CD4-positive, alpha-beta T cell (primary cell): ENCODE measurements at regions not wholly inside any gene's neighbourhood (a gene's known extent, or its start where the extent isn't known, plus 50 kb on each side); places are given as distances from the start of the nearest gene placed in this dataset.

Experiments
- ATAC-seq: fragments of 200-7000 bp; cut with Tn5 transposase; one replicate; pipeline ENCODE4 v1.10.0; 2022; ENCODE audit warnings: mild to moderate bottlenecking; ENCODE audit not compliant: poor library complexity
- CTCF ChIA-PET: fragments of 350-600 bp; sonication (Branson Sonifier 250); formaldehyde crosslinking; loops from one replicate; lab custom pipeline; 2021; ENCODE audit warnings: antibody characterized with exemption, inconsistent platforms; lab: Charles Lee
- POLR2A ChIA-PET: fragments of 350-600 bp; sonication (Branson Sonifier 250); formaldehyde crosslinking; loops from one replicate; lab custom pipeline; 2021; ENCODE audit warnings: antibody characterized with exemption, inconsistent platforms; lab: Charles Lee
- DNase-seq, 14 experiments: peaks; one replicate each; pipeline ENCODE4 v3.0.0-alpha.2; 2013 to 2020; ENCODE audit warnings: mixed read lengths in 2 of 14
- H3K27ac ChIP-seq, 2 donors: one replicate each; pipeline versions ENCODE4 v1.5.1 to v1.7.0; 2013; ENCODE audit warnings: low read length in 2 of 2, low read depth in 1 of 2, mild to moderate bottlenecking in 1 of 2
- H3K27me3 ChIP-seq, 2 experiments: 1 replicate in 1 of 2; 2 replicates in 1 of 2; pipeline versions ENCODE4 v1.6.1 to v1.7.0; 2013; ENCODE audit warnings: low read length in 2 of 2, control low read depth in 1 of 2, mild to moderate bottlenecking in 1 of 2, moderate library complexity in 1 of 2; ENCODE audit not compliant: insufficient read depth in 2 of 2, control insufficient read depth in 1 of 2
- H3K36me3 ChIP-seq: one replicate; pipeline ENCODE4 v1.6.1; 2013; ENCODE audit warnings: low read length, control low read depth; ENCODE audit not compliant: insufficient read depth
- H3K4me1 ChIP-seq: one replicate; pipeline ENCODE4 v1.6.1; 2013; ENCODE audit warnings: low read length, control low read depth; ENCODE audit not compliant: insufficient read depth
- H3K4me3 ChIP-seq: one replicate; pipeline ENCODE4 v1.5.1; 2013; ENCODE audit warnings: mild to moderate bottlenecking, low read length, moderate library complexity
- H3K9me3 ChIP-seq, 2 experiments: 1 replicate in 1 of 2; 2 replicates in 1 of 2; pipeline versions ENCODE4 v1.6.1 to v1.7.0; 2013; ENCODE audit warnings: low read length in 2 of 2, mild to moderate bottlenecking in 2 of 2, control low read depth in 1 of 2, moderate library complexity in 1 of 2; ENCODE audit not compliant: control insufficient read depth in 1 of 2, insufficient read depth in 1 of 2
- H3K27ac Mint-ChIP-seq: one replicate; pipeline ENCODE4 v1.8.0; 2020; ENCODE audit warnings: mixed read lengths
- H3K27me3 Mint-ChIP-seq: one replicate; pipeline ENCODE4 v1.8.0; 2021; ENCODE audit warnings: mixed read lengths
- H3K36me3 Mint-ChIP-seq: one replicate; pipeline ENCODE4 v1.8.0; 2021; ENCODE audit warnings: low read depth, mixed read lengths
- H3K4me1 Mint-ChIP-seq: one replicate; pipeline ENCODE4 v1.8.0; 2021; ENCODE audit warnings: low read depth, mixed read lengths
- H3K4me3 Mint-ChIP-seq: one replicate; pipeline ENCODE4 v1.8.0; 2020; ENCODE audit warnings: mild to moderate bottlenecking, mixed read lengths
- H3K9me3 Mint-ChIP-seq: one replicate; pipeline ENCODE4 v1.8.0; 2020; ENCODE audit warnings: mixed read lengths
- CTCF ChIP-seq: fragments of 200-600 bp; IDR thresholded peaks from one replicate; pipeline ENCODE4 v1.8.0; 2022; ENCODE audit warnings: antibody characterized with exemption, mild to moderate bottlenecking
- intact Hi-C, 2 experiments: fragments of 100-400 bp; cut with DNase I in 1 of 2; cut with micrococcal nuclease in 1 of 2; formaldehyde crosslinking; loops; one replicate each; pipeline versions ENCODE4 v1.15.1 to v1.9.0; 2023 to 2025; cut with DNase I, micrococcal nuclease

GRCh38 chr1:193799948-193800690, 613.7 kb upstream of the B3GALT2 start:
- no peaks in the 10 kb centered on the region for H3K9me3 ChIP-seq
- DNase-seq (no peak), ATAC-seq (no peak)
- intact Hi-C loops: no loop called here
- no peak overlapping the region for H3K27ac Mint-ChIP-seq
- H3K27ac ChIP-seq: no peak overlapping the region
- H3K27me3 Mint-ChIP-seq: no peaks in the 10 kb centered on the region
- CTCF ChIA-PET: interaction anchor here (1.1 kb wide), 1 partner anchor 18 kb away, joined by 3 read pairs; no protein-coding TSS in a partner anchor
- no peak overlapping the region for H3K4me3 Mint-ChIP-seq
- H3K36me3 ChIP-seq: no peaks in the 10 kb centered on the region
- no peak for TF ChIP-seq CTCF
- no peaks in the 10 kb centered on the region for H3K36me3 Mint-ChIP-seq
- no peaks in the 10 kb centered on the region for H3K4me1 Mint-ChIP-seq
- no peaks in the 10 kb centered on the region for H3K27me3 ChIP-seq
- H3K4me3 ChIP-seq: no peak overlapping the region
- peaks cover 3% of the 10 kb centered on the region for H3K9me3 Mint-ChIP-seq
- POLR2A ChIA-PET: no interaction called here
- no peaks in the 10 kb centered on the region for H3K4me1 ChIP-seq

GRCh38 chr1:193799371-193799770, 613.0 kb upstream of the B3GALT2 start:
- DNase-seq (no peak), ATAC-seq (no peak)
- H3K27me3 ChIP-seq: no peaks in the 10 kb centered on the region
- no peaks in the 10 kb centered on the region for H3K4me1 Mint-ChIP-seq
- H3K36me3 Mint-ChIP-seq: no peaks in the 10 kb centered on the region
- H3K4me1 ChIP-seq: no peaks in the 10 kb centered on the region
- H3K36me3 ChIP-seq: no peaks in the 10 kb centered on the region
- H3K27ac Mint-ChIP-seq: no peak overlapping the region
- no peaks in the 10 kb centered on the region for H3K27me3 Mint-ChIP-seq
- no peak for TF ChIP-seq CTCF
- intact Hi-C loops: no loop called here
- no peak overlapping the region for H3K4me3 Mint-ChIP-seq
- H3K4me3 ChIP-seq: no peak overlapping the region
- CTCF ChIA-PET: no interaction called here
- peaks cover 3% of the 10 kb centered on the region for H3K9me3 Mint-ChIP-seq
- H3K9me3 ChIP-seq: no peaks in the 10 kb centered on the region
- POLR2A ChIA-PET: no interaction called here
- no peak overlapping the region for H3K27ac ChIP-seq

GRCh38 chr1:193794239-193794638, 607.8 kb upstream of the B3GALT2 start:
- CTCF ChIA-PET: no interaction called here
- H3K27me3 ChIP-seq: no peaks in the 10 kb centered on the region
- no peaks in the 10 kb centered on the region for H3K9me3 ChIP-seq
- H3K9me3 Mint-ChIP-seq: no peaks in the 10 kb centered on the region
- H3K27me3 Mint-ChIP-seq: no peaks in the 10 kb centered on the region
- H3K4me3 ChIP-seq: no peak overlapping the region
- no peak overlapping the region for H3K27ac Mint-ChIP-seq
- POLR2A ChIA-PET: no interaction called here
- no peak overlapping the region for H3K4me3 Mint-ChIP-seq
- DNase-seq (no peak), ATAC-seq (no peak)
- no peaks in the 10 kb centered on the region for H3K4me1 ChIP-seq
- intact Hi-C loops: no loop called here
- TF ChIP-seq CTCF: no peak
- H3K36me3 ChIP-seq: no peaks in the 10 kb centered on the region
- no peaks in the 10 kb centered on the region for H3K36me3 Mint-ChIP-seq
- H3K4me1 Mint-ChIP-seq: no peaks in the 10 kb centered on the region
- H3K27ac ChIP-seq: no peak overlapping the region
